HL-60 (cell line): ENCODE measurements at regions not wholly inside any gene's neighbourhood (a gene's known extent, or its start where the extent isn't known, plus 50 kb on each side); places are given as distances from the start of the nearest gene placed in this dataset.

Source experiments
- POLR2AphosphoS5 ChIP-seq: IDR thresholded peaks from 2 replicates; pipeline ENCODE4 v1.6.1; 2012; ENCODE audit warnings: low read depth
- SPI1 ChIP-seq: IDR thresholded peaks from 2 replicates; pipeline ENCODE4 v1.6.1; 2012; ENCODE audit warnings: low read depth, mild to moderate bottlenecking, borderline replicate concordance
- TF ChIP-seq, protein P1 (sequence below): IDR thresholded peaks from one replicate; pipeline ENCODE4 v1.5.1; 2011; ENCODE audit warnings: low read length, control low read depth, inconsistent platforms; ENCODE audit not compliant: insufficient read depth
- TF ChIP-seq, protein P2 (sequence below): IDR thresholded peaks from 2 replicates; pipeline ENCODE4 v1.6.1; 2012; ENCODE audit warnings: low read depth; ENCODE audit not compliant: insufficient replicate concordance

DNA sequence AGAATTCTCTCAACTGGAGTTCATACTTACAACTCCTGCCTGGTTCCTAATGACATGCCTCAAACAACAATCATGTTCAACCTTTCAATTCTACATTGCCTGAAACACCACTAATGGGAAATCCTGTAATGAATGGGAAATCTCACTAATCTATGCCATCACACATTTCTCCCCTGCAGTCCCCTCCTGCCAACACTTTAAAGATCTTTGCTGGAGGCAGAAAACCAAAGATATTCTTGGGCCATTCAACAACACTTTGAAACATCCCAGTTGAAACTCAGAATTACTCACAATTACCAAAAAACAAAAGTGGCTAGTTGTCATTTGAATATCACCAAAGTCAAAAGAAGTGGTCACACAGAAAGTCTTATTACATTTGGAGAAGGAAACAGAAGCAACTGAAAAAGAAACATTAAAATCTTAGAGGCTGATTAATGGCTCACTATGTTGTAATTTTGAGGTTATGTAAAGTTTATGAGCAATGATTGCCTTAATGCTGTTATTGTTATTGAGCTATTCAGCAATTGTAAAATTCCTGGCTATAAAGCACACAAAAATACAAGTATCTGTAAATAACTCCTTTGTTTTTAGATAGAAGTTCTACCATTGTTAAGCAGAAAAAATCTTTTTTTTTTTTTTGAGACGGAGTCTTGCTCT, 313.4 kb upstream of the SLC30A5 start:
- TF ChIP-seq, protein P1, sequence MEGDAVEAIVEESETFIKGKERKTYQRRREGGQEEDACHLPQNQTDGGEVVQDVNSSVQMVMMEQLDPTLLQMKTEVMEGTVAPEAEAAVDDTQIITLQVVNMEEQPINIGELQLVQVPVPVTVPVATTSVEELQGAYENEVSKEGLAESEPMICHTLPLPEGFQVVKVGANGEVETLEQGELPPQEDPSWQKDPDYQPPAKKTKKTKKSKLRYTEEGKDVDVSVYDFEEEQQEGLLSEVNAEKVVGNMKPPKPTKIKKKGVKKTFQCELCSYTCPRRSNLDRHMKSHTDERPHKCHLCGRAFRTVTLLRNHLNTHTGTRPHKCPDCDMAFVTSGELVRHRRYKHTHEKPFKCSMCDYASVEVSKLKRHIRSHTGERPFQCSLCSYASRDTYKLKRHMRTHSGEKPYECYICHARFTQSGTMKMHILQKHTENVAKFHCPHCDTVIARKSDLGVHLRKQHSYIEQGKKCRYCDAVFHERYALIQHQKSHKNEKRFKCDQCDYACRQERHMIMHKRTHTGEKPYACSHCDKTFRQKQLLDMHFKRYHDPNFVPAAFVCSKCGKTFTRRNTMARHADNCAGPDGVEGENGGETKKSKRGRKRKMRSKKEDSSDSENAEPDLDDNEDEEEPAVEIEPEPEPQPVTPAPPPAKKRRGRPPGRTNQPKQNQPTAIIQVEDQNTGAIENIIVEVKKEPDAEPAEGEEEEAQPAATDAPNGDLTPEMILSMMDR: no peak
- TF ChIP-seq POLR2AphosphoS5: no peak
- no peak for TF ChIP-seq SPI1
- TF ChIP-seq, protein P2, sequence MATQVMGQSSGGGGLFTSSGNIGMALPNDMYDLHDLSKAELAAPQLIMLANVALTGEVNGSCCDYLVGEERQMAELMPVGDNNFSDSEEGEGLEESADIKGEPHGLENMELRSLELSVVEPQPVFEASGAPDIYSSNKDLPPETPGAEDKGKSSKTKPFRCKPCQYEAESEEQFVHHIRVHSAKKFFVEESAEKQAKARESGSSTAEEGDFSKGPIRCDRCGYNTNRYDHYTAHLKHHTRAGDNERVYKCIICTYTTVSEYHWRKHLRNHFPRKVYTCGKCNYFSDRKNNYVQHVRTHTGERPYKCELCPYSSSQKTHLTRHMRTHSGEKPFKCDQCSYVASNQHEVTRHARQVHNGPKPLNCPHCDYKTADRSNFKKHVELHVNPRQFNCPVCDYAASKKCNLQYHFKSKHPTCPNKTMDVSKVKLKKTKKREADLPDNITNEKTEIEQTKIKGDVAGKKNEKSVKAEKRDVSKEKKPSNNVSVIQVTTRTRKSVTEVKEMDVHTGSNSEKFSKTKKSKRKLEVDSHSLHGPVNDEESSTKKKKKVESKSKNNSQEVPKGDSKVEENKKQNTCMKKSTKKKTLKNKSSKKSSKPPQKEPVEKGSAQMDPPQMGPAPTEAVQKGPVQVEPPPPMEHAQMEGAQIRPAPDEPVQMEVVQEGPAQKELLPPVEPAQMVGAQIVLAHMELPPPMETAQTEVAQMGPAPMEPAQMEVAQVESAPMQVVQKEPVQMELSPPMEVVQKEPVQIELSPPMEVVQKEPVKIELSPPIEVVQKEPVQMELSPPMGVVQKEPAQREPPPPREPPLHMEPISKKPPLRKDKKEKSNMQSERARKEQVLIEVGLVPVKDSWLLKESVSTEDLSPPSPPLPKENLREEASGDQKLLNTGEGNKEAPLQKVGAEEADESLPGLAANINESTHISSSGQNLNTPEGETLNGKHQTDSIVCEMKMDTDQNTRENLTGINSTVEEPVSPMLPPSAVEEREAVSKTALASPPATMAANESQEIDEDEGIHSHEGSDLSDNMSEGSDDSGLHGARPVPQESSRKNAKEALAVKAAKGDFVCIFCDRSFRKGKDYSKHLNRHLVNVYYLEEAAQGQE: no peak
